DND-41 (cell line): ENCODE measurements at regions not wholly inside any gene's neighbourhood (a gene's known extent, or its start where the extent isn't known, plus 50 kb on each side); places are given as distances from the start of the nearest gene placed in this dataset.

Experiments used
- ATAC-seq: fragments of 200-7000 bp; cut with Tn5 transposase; 3 replicates; pipeline ENCODE4 v1.9.1; 2021; ENCODE audit warnings: low read depth; ENCODE audit not compliant: insufficient read depth
- DNase-seq: peaks from one replicate; pipeline ENCODE4 v3.0.0-alpha.2; 2020
- H2AFZ ChIP-seq: 2 replicates; pipeline ENCODE4 v1.6.0; 2012; ENCODE audit warnings: low read depth, low read length
- H3K27ac ChIP-seq: 2 replicates; pipeline ENCODE4 v1.5.1; 2012; ENCODE audit warnings: low read length, inconsistent platforms
- H3K27me3 ChIP-seq: fragments of 200-600 bp; sonication (generic); 2 replicates; pipeline ENCODE4 v1.6.0; 2012; ENCODE audit warnings: low read length, mild to moderate bottlenecking, inconsistent platforms; ENCODE audit not compliant: insufficient read depth, poor library complexity
- H3K36me3 ChIP-seq: 2 replicates; pipeline ENCODE4 v1.5.1; 2012; ENCODE audit warnings: low read length, inconsistent platforms; ENCODE audit not compliant: insufficient read depth
- H3K4me1 ChIP-seq: 2 replicates; pipeline ENCODE4 v1.5.1; 2012; ENCODE audit warnings: mild to moderate bottlenecking, low read length; ENCODE audit not compliant: insufficient read depth
- H3K4me2 ChIP-seq: 2 replicates; pipeline ENCODE4 v1.6.0; 2012; ENCODE audit warnings: mild to moderate bottlenecking, moderate library complexity, low read length, inconsistent platforms; ENCODE audit not compliant: insufficient read depth
- H3K4me3 ChIP-seq, 2 experiments: fragments of 200-600 bp in 1 of 2; shearing (Covaris generic) in 1 of 2; 2 replicates each; pipeline ENCODE4 v1.5.1; 2012 to 2016; ENCODE audit warnings: inconsistent platforms in 2 of 2, low read length in 2 of 2, mild to moderate bottlenecking in 2 of 2, low read depth in 1 of 2, moderate library complexity in 1 of 2
- H3K79me2 ChIP-seq: 2 replicates; pipeline ENCODE4 v1.6.0; 2012; ENCODE audit warnings: low read length, inconsistent platforms; ENCODE audit not compliant: insufficient read depth
- H3K9ac ChIP-seq: 2 replicates; pipeline ENCODE4 v1.6.0; 2012; ENCODE audit warnings: low read depth, mild to moderate bottlenecking, inconsistent platforms, low read length, moderate library complexity
- H3K9me3 ChIP-seq: 2 replicates; pipeline ENCODE4 v1.5.1; 2012; ENCODE audit warnings: low read length, moderate library complexity, mild to moderate bottlenecking, inconsistent platforms; ENCODE audit not compliant: insufficient read depth, severe bottlenecking
- H4K20me1 ChIP-seq: 2 replicates; pipeline ENCODE4 v1.6.0; 2012; ENCODE audit warnings: low read length; ENCODE audit not compliant: insufficient read depth
- CTCF ChIP-seq: IDR thresholded peaks from 2 replicates; pipeline ENCODE4 v1.5.1; 2012; ENCODE audit warnings: borderline replicate concordance, low read length, moderate library complexity, mild to moderate bottlenecking; ENCODE audit not compliant: poor library complexity, severe bottlenecking; ENCODE audit errors: extremely low read depth
- EZH2 ChIP-seq: IDR thresholded peaks from 3 replicates; pipeline ENCODE4 v1.6.1; 2012; ENCODE audit warnings: borderline replicate concordance, low read depth, mild to moderate bottlenecking, moderate library complexity, low read length, inconsistent platforms; ENCODE audit not compliant: severe bottlenecking

GRCh38 chr4:96194993-96195392, 355.1 kb downstream of the PDHA2 start:
- Histone ChIP-seq H3K36me3 (no peaks in the 10 kb centered on the region), H3K4me3 (no peak overlapping the region), H3K9ac (no peak overlapping the region), H3K27me3 (no peaks in the 10 kb centered on the region), H3K9me3 (no peaks in the 10 kb centered on the region), H3K4me1 (no peaks in the 10 kb centered on the region), H2AFZ (no peak overlapping the region), H3K4me2 (no peak overlapping the region), H3K27ac (no peak overlapping the region), H4K20me1 (no peaks in the 10 kb centered on the region), H3K79me2 (no peaks in the 10 kb centered on the region)
- TF ChIP-seq CTCF, result no peak
- no peak for TF ChIP-seq EZH2
- ATAC-seq, result no peak
- no peak for DNase-seq

- ATAC-seq (no peak), DNase-seq (no peak)
- no peaks in the 10 kb centered on the region for H3K36me3 ChIP-seq
- no peaks in the 10 kb centered on the region for H3K79me2 ChIP-seq
- H3K4me1 ChIP-seq, result no peaks in the 10 kb centered on the region
- H3K4me3 ChIP-seq, result no peak overlapping the region
- no peak for TF ChIP-seq EZH2
- TF ChIP-seq CTCF, result no peak
- no peaks in the 10 kb centered on the region for H3K27me3 ChIP-seq
- H2AFZ ChIP-seq, result no peak overlapping the region
- H3K9me3 ChIP-seq, result no peaks in the 10 kb centered on the region
- no peaks in the 10 kb centered on the region for H4K20me1 ChIP-seq
- no peak overlapping the region for H3K27ac ChIP-seq
- no peak overlapping the region for H3K9ac ChIP-seq
- H3K4me2 ChIP-seq, result no peak overlapping the region
Observed at GRCh38 chr4:96205143-96205936, 365.4 kb downstream of the PDHA2 start.

GRCh38 chr4:96227515-96227914, 387.6 kb downstream of the PDHA2 start:
- no peak for ATAC-seq

More at GRCh38 chr4:96227515-96227914, 387.6 kb downstream of the PDHA2 start:
- no peak overlapping the region for H3K27ac ChIP-seq
- H3K79me2 ChIP-seq, result no peaks in the 10 kb centered on the region
- H3K4me2 ChIP-seq, result no peak overlapping the region
- TF ChIP-seq CTCF, result no peak
- TF ChIP-seq EZH2, result no peak
- H3K27me3 ChIP-seq, result no peaks in the 10 kb centered on the region
- H3K4me1 ChIP-seq, result no peaks in the 10 kb centered on the region
- no peaks in the 10 kb centered on the region for H4K20me1 ChIP-seq
- H3K9ac ChIP-seq, result no peak overlapping the region
- H3K9me3 ChIP-seq, result no peaks in the 10 kb centered on the region
- H3K4me3 ChIP-seq, result no peak overlapping the region
- H2AFZ ChIP-seq, result no peak overlapping the region
- no peak for DNase-seq
- H3K36me3 ChIP-seq, result no peaks in the 10 kb centered on the region
